GM19324 (cell line): ENCODE measurements at regions not wholly inside any gene's neighbourhood (a gene's known extent, or its start where the extent isn't known, plus 50 kb on each side); places are given as distances from the start of the nearest gene placed in this dataset.
"Not testable (repeated sequence)": the region's sequence is repeated elsewhere in the genome, so short reads cannot be mapped to it uniquely, and the experiment has no call there.

Experiments used
- ATAC-seq: cut with Tn5 transposase; IDR thresholded peaks from one replicate; pipeline ENCODE4 v1.9.1; 2021; ENCODE audit warnings: mild to moderate bottlenecking, moderate library complexity; ENCODE audit not compliant: unreplicated experiment, low FRiP score

DNA sequence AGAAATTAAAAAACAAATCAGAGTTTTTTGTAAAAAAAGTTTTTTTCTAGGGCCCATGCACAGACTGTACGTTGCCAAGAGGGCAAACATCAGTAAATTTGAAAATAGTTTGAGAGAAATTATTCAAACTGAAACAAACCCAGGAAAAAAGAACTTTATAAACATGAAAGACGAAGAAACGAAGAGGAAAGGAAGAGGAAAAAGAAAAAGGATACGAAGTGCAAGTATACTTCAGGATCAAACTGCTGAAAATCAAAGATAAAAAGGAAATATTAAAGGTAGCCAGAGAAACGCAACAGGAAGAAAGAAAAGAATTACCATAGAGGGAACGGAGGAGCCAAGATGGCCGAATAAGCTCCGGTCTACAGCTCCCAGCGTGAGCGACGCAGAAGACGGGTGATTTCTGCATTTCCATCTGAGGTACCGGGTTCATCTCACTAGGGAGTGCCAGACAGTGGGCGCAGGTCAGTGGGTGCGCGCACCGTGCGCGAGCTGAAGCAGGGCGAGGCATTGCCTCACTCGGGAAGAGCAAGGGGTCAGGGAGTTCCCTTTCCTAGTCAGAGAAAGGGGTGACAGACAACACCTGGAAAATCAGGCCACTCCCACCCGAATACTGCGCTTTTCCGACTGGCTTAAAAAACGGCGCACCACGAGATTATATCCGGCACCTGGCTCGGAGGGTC is 94.4 kb upstream of the GAS1 start:
- not testable (repeated sequence) for ATAC-seq

DNA sequence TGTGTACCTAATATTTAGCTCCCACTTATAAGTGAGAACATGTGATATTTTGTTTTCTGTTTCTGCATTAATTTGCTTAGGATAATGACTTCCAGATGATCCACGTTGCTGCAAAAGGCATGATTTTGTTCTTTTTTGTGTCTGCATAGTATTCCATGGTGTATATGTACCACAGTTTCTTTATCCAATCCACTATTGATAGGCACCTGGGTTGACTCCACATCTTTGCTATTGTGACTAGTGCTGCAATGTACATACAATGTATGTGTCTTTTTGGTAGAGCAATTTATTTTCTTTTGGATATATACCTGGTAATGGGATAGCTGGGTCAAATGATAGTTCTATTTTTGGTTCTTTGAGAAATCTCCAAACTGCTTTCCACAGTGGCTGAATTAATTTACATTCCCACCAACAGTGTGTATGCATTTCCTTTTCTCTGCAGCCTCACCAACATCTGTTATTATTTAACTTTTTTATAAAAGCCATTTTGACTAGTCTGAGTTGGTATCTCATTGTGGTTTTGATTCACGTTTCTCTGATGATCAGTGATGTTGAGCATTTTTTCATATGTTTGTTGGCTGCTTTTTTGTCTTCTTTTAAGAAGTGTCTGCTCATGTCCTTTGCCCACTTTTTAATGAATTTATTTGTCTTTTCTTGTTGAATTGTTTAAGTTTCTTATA is 102.8 kb upstream of the GAS1 start:
- ATAC-seq = not testable (repeated sequence)

DNA sequence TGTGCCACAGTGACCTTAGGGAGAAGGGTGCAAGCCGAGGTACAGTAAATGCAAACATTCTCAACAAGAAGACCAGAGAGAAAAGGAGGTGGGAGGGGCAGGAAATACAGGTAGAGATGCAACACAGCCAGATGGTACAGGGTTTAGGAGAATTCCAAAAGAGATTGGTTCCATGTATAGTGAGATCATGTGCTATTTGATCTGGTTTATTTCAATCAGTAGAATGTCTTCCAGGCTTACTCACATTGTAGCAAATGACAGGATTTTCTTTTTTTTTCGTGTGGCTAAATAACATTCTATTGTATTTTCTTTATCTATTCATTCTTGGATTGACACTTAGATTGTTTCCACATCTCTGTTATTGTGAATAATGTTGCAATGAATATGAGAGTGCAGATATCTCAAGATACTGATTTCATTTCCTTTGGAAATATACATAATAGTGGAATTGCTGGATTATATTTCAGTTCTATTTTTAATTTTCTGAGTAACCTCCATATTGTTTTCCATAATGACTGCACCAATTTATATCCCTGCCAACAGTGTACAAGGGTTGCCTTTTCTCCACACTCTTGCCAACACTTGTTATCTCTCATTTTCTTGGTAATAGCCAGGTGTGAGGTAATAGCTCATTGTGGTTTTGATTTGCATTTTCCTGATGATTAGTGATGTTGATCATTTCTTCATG is 107.8 kb upstream of the GAS1 start:
- no peak for ATAC-seq

DNA sequence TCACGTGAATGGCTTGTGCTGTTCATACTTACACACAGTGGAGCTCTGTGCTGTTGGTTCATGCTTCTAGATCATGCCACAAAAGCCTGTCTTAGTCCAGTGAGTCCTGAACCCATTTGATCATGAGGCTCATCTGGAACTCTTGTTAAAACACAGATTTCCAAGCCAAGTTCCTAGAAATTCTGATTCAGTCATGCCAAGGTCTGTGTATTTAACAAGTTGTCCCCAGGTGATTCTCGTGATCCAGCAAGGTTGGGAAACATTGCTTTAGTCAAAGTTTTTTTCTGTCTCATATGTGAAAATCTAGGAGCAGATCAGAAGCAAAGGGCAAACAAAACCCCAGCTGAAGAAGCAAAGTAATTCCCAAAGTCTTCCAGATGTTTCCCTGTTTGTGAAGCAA is 112.5 kb upstream of the GAS1 start:
- no peak for ATAC-seq

DNA sequence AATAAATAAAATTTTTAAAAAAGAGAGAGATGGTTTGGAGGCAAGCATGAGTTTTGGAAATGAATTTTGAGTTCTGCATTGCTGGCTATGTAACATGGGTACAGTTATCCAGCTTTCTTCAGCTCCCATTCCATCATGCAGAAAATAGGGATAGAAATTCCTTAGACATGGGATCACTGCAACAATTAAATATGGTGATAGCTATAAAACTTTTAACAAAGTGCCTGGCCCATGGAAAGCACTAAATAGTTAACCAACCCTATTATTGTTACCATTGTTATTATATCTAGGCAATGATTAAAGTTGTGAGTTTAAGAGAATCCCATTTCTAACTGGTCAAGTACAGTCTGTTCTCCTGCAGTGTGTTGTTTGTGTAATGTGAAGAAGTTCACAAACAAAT is 115.4 kb upstream of the GAS1 start:
- no peak for ATAC-seq

DNA sequence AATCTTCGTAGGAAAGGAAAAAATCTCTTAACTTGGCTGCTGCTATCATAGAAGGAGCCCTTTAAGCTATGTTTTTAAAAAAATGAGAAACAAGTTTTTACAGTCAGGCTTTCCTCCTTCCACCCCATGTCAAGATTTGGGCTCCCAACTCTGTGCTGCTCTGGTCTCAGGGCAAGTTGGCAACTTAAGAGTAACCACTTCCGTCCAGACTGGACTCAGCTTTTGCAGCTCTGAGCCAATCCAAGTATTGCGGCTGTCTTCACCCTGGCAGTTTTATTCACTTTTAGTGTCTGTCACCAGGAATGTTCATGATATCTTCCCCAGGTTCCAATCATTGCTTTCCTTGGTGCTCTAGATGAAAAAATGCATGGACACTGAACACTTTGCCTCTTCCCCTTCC is 115.9 kb upstream of the GAS1 start:
- no peak for ATAC-seq

DNA sequence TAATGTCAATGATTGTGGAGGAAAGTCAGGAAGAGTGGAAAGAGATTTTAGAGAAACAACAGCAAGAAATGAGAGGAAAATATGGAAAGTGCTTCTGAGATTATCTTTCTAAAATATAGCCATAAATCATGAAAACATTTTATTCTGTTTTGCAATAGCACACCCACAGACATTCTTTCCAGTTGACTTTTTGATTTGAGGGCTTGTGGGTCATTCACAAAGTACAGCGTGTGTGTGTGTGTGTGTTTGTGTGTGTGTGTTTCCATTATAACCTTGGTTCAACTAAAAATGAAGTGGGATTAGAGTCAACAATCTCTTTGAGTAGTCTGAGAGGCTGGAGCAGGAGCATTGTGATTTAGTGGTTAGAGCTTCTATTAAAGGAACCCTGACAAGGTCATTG is 116.6 kb upstream of the GAS1 start:
- no peak for ATAC-seq

DNA sequence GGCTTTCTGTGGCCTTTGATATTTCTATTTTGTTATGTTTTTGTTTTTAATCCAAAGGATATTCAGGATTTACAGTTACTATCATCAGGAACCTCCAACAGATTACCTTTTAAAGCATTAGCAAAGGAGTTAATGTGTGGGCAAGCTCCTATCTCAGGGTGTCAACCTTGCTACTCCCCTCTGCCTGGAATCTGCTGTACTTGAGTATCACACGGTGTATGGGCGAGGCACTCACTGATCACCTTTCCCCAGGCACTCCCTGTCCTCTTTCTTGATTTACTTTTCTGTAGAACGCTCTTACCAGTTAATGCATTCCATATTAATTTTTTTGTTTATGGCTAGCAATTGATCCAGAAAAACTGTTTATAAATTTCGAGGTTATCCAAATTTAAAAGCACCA is 117.0 kb upstream of the GAS1 start:
- ATAC-seq = no peak

DNA sequence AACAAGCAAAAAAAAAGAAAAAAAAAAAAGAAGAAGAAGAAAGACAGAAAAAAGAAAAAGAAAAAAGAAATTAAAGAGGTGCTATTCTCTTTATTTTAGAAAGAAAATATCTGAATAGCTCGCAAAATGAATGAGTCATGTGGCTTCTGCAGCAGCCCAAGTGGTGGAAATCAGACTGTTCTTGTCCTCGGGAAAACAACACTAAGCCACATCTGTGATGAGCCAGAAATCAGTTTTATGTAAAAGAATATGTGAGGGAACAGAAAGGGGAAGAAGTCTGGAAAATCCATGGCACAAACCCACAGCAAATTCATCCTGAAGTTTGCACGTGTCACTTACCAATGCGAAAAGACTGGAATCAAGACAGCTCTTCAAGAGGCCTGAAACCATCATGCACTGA is 118.7 kb upstream of the GAS1 start:
- no peak for ATAC-seq

DNA sequence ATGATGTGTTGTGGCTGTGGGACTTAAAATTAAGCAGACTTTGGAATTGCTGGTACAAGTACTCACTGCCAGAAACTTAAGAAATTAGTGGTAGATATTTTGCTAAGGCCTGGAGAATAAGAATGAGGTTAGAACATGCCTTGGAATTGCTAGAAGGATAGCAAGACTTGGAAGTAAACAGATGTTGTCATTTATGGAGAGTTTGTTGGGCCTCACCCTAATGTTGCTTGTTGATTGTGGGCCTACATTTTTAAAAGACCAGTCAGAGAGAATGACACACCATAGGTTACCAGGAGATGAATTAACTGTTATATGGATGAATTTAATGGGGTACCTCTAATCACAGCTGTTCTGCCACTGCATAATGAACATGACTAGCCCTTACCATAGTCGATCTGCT is 120.1 kb upstream of the GAS1 start:
- no peak for ATAC-seq

DNA sequence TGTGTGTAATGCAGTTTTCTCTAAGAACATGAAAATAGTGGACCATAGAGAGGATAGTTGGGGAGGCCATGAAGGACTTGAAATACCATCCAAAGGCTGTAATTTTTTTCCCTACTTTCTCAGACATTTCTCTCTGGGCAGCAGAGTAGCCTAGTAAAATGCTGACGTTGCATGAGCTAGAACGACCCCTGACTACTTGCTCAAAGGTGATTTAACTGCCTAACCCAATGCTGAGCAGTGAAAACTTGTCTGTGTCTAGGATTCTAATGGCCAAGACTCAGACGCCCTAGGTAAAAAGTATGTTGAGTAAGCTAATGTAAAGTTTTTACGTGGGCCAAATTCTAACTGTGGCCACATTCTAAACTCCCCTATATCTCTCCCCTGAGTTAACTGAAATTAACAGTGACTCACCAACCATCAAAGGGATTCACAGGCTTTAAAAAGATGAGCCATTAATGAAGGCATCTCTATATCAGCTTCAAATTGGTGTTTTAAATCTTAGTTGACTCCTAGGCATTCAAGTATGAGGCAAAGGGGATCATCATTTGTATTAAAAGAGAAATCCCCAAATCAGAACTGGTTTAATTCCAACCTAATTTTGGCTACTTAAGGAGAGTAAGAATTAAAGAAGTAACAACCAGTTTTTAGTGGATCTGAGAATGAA is 121.0 kb upstream of the GAS1 start:
- ATAC-seq = no peak

DNA sequence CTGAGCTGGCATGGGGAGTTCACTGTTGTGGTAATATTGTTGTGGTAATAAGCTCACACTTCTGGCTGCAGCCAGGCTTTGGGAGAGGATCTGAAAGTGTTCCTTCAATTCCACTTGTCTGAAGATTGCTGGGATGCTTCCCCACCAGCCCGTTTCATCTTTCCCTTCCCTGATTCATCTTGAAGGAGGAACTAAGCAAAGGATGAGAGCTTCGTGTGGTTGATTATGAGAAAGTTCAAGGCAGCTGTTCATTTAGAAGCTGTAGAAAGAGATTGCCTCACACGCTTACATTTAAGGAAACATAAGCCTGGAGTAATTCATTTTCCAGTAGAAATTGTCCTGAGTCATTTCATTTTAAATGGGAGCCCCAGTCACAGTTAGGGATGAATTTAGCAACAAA is 122.4 kb upstream of the GAS1 start:
- ATAC-seq = no peak

DNA sequence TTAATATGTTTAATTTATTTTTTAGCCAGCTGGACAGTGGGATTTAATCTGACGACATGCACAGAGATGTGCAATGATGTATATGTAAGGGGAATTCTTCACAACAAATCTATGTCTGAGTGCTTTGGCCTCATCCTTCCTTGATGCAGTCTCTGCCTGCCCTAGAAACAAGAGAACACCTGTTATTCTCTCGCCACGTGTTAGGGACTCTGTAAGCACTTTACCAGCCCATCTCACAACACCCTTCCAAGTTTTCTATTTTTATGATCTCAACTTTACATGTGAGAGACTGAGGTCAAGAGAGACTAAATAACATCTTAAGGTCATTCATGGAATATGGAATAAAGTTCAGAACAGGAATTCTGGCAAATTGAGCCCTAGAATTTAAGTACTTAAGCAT is 123.0 kb upstream of the GAS1 start:
- no peak for ATAC-seq

DNA sequence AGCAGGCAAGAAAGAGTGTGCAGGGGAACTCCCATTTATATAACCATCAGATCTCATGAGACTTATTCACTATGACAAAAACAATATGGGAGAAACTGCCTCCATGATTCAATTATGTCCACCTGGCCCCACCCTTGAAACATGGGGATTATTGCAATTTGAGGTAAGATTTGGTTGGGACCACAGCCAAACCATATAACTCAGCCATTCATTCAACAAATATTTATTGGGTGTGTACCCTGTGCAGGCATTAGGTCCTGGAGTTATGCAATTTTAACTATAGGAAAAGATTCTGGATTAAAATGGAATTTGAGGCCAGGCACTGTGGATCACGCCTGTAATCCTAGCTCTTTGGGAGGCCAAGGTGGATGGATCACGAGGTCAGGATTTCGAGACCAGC is 124.2 kb upstream of the GAS1 start:
- no peak for ATAC-seq

DNA sequence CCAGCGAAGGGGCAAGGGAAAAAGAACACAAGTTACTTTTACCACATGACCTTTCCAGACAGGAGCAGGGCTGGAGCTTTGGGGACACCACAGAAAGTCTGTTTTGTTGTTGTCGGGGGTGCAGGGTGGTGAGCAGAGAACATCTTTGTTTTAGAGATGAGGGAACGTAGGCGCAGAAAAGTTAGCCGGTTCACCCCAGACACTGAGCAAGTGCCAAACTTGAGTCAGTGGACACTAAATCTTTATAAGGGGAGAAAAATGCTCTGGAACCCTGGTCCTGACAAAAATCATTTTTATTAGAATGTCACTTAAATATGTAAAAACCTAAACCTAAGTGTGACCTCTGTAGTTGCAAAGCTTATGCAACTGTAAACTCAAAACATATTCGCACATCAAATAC is 126.4 kb upstream of the GAS1 start:
- ATAC-seq = no peak

DNA sequence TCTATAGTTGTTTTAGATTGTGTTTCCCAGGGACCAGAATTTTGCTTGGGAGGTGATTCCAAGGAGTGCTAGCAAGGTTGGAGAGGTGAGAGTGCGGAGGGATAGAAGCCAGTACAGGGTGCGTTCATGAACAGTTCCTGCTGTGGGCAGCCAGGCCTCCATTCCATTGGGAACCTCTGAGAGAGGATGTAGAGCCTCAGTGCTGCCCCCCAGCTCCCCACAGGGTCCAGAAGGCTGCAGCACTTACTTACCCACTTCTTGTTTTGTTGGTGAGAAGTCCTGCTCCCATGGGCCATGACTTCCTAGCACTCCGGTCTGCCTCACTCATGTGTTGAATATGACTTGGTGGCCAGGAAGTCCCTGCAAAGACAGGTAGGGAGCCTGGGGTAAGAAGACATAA is 128.2 kb upstream of the GAS1 start:
- no peak for ATAC-seq

DNA sequence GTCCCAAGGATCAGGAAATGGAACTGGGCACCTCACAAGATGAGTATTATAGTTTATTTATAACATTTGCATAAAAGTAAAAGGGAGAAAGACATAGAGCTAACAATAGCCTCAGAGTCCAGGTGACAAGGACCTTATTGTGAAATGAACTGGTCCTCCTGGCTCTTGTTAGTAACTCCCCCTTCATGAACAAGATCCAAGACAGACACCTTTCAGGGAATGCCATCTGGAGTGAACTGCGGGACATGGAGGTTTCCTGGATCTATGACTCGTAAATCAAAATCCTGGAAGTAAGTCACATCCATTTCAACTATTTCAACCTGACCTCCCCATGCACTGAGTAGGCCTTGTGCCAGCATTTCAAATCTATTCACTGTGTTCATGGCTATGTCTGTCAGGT is 129.5 kb upstream of the GAS1 start:
- ATAC-seq = no peak

DNA sequence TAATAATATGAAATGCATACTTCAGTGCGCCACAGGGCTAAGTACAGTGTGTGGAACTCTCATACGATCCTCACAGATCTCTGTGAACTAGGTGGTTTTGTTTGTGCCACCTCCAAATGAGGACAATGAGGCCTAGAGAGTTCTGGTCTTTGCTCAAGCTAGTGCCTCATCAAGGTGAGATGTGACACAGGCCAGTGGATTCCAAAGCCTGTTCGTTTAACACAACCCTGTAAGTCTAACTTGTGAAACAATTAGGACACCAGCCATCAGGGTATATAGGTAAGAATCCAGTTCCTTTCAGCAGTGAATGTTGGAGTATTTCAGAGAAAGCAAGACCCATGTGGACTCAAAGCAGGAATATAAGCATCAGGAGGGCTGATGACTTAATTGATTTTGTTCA is 130.7 kb upstream of the GAS1 start:
- no peak for ATAC-seq

DNA sequence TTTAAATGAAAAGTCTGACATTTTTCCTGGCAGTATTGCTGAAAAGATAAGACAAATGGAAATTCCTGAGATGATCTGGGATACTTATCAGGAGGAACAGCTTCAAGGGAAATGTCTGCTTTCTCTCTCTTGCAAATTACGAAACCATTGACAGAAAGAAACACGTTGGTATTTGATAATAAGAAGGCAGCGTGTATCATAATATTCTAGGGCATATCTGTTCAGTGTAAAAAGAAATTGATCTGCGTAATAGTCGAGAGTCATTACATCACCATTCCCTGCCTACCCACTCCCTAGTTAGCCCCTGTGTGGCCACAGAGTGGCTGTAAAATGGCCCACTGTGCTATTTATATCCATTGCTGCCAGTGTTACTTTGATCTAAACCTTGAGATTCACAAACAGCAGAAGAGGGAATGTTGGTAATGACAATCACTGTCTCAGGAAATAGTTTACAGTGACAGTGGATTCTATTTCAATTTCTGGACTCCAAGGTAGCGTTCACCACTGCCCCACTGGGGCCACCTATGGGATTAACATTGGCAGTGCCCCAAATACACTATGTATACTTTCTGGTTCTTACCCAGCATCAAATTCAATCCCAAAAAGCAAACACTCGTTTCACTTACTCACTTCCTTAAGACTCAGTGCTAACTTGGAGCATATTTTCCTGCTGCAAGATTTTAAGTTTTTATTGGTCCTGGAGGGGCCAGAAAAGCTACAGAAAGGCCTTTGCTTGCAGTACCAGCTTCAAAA is 133.4 kb upstream of the GAS1 start:
- ATAC-seq = no peak

DNA sequence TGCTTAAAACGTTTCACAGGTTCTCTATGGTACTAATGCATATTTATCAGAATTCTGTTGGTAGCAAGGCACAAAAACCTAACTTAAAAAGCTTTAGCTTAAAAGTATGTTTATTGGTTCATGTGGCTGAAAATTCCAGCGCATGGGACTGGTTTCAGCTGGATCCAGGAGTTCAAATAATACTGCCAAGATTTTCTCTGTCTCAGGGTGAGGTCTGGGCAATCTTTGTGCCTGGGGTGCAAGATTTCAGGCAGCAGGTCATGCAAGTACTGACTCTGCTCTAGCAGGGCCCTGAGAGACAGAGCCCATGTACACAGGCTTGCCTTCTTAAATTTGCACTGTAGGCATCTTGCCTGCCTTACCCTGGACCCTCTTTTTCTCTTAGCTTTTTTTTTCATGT is 134.2 kb upstream of the GAS1 start:
- ATAC-seq = no peak

DNA sequence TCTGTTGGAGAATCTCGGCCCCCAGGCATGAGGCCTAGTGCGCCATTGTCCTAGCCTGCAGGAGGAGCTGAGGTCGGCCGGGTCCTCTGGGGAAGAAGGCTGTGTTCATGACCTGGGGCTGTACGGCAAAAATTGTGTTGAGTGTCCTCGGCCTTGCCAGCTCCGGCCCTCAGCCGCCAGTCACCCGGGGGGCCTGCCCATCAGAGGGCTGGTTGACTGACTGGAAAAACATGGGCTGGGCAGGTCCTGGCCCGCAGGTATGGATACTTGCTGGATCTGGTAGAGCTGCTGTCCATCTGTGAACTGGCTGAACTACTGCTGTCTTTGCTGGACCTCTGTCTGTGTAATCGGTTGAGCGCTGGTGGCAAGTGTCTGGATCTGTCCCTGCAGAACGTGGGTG is 136.7 kb upstream of the GAS1 start:
- no peak for ATAC-seq
